ENCODE measurements at regions not wholly inside any gene's neighbourhood (a gene's known extent, or its start where the extent isn't known, plus 50 kb on each side); places are given as distances from the start of the nearest gene placed in this dataset.
"Not testable (repeated sequence)": the region's sequence is repeated elsewhere in the genome, so short reads cannot be mapped to it uniquely, and the experiment has no call there.

DNA sequence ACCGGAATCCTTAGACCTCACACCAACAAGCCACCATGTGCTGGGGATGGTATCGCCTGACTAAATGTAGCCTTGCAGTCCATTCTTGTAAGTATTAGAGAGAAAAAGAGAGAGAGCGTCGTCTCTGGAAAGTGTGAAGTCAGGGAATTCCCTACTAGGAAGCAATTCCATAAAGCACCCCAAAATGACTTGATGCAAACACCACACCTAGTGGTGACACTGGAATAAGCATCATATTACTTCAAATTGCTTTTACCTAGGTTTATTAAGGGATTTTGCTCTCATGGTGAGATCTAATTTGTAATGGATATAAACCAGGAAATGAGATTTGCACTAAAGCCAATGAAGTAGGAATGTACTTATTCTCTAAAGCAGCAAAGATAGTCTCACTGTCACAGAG lies 111.4 kb upstream of the METTL9 start:
- DNase-seq (ENCODE audit: low read depth, low spot score) = not testable (repeated sequence)

DNA sequence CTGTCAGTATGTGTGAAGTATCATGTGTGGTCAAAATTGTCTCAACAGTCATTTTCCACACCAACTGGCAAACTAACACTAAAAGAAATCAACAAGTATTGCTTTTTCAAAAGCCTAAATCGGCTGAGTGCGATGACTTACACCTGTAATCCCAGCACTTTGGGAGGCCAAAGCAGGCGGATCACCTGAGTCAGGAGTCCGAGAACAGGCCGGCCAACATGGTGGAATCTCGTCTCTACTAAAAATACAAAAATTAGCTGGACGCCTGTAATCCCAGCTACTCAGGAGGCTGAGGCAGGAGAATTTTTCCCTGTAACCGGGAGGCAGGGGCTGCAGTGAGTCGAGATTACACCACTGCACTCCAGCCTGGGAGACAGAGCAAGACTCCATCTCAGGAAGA lies 100.3 kb upstream of the METTL9 start:
- DNase-seq (ENCODE audit: low read depth, low spot score) = not testable (repeated sequence)

DNA sequence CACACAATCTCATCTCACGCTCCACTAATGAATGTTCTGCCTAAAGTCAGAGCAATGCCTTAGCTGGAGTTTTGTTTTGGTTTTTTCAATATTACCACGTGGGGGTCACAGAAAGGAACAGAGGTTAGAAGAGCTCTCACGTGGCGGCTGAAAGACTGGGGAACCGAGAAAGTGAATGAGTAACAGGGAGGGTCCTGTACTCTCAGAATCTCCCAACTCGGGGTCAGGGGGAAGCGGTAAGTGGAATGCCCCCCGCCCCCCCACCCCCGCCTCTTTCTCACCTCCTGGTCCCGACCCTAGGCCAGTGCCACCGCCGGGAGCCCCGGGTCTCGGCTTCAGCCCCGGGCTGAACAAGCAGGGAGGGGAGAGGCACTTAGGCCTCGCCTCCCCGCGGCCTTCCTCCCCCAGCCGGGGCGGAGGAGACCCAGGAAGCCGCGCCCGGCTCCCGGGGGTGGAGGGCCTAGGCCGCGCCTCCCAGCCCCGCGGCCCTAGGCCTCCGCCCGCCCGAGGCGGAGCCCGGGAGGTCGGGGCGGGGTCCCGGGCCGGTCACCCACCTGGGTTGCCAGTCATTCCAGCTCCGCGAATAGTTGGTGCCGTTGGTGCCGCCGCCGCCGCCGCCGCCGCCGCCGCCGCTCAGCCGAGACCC lies 98.0 kb upstream of the METTL9 start:
- not testable (repeated sequence) for DNase-seq (ENCODE audit: low read depth, low spot score)

DNA sequence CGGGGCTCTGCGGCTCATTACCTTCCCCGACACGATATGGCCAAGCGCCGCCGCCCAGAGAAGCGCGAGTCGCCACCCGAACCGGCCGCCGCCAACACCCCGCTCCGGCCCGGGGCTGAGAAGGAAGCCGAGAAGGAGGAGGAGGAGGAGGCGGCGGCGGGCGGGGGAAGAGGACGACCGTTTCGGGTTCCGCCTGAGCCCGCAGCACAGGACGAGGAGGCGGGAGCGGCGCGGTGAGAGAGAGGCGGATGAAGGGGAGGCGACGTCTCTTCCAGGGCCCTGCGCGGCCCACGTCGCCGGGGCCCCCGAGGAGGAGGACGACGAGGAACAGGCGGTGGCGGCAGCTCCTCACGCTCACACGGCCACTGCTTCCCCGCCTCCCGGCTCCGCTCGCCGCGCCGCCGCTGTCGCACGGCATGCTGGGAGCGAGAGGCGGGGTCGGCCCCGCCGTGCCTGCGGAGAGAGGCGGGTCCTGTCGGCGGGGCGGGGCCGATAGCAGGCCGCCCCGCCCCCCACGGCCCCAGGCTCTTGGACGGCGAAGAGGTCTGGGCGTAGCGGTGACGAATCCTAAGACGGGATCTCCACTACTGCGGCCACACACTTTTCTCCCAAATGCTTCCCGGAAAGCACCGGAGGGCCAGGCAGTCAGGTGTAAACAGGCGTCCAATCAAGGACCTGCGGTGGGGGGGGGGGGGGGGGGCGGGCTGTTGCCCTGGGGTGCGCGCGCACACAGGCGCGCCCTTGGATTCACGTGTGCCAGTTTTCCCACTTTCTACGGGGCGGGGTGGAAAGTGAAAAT lies 97.3 kb upstream of the METTL9 start:
- peak; percentile 76 for DNase-seq (ENCODE audit: low read depth, low spot score)

DNA sequence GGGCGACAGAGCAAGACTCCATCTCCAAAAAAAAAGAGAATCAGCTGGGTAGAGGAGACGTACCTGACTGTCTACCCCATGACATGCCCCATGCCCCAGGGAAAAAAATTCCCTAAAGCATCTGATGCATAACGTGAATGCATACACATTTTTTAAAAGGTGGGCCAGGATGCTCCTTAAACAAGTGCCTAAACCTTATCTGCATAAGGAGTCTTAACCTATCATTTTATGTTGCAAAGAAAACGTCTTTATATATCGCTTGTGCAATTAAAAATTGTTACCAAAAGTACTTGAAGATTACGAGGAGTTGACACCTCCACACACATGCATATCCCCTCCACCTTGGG lies 95.8 kb upstream of the METTL9 start:
- DNase-seq (ENCODE audit: low read depth, low spot score) = not testable (repeated sequence)

DNA sequence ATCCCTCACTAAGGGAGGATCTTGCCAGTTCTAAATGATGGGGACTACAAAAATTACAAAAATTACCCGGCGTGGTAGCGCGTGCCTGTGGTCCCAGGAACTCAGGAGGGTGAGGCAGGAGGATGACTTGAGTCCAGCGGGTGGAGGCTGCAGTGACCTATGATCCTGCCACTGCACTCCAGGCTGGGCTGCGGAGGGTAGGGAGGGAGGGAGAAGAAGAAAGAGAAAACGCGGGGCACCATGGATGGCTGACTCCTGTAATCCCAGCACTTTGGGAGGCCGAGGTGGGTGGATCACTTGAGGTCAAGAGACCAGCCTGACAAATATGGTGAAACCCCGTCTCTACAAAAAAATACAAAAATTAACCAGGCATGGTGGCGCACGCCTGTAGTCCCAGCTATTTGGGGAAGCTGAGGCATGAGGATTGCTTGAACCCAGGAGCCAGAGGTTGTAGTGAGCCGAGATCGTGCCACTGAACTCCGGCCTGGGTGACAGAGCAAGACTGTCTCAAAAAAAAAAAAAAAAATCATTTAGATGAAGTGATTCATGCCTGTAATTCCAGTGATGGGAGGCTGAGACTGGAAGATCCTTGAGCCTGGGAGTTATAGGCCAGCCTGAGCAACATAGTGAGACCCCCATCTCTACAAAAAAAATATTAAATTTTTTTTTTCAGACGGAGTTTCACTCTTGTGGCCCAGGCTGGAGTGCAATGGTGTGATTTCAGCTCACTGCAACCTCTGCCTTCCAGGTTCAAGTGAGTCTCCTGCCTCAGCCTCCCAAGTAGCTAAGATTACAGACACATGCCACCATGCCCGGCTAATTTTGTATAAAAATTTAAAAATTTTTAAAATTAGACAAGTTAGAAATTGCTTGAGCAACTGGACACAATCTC lies 95.2 kb upstream of the METTL9 start:
- DNase-seq (ENCODE audit: low read depth, low spot score) = not testable (repeated sequence)

DNA sequence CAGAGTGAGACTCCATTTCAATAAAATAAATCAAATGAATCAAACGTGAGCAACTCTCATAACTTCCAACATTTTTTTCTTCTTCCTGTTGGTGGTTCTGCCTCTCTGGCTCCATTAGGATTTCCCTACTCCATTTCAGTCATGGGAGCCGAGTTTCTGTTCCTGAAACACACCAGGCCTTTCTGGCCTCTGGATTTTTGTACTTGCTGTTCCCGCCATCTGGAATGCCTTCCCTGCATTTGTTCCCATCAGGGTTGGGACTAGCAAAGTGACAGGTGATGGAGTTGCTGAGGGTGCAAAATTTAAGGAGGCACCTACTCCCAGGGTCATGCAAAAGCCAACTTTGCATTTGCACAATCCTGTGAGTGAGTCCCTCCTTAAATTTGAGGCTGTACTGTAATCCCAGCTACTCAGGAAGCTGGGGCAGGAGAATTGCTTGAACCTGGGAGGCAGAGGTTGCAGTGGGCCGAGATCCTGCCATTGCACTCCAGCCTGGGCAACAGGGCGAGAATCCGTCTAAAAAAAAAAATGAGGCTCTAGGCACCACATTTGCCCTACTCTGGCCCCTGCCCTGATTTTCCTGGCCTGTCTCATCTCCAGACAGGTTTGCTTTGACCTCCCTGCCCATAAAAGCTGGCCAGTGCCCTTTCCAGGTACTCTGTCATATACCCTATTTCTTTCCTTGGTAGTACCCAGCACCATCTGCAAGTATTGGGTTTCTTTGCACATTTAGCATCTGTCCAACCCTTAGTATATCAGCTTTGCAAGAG lies 93.4 kb upstream of the METTL9 start:
- not testable (repeated sequence) for DNase-seq (ENCODE audit: low read depth, low spot score)

DNA sequence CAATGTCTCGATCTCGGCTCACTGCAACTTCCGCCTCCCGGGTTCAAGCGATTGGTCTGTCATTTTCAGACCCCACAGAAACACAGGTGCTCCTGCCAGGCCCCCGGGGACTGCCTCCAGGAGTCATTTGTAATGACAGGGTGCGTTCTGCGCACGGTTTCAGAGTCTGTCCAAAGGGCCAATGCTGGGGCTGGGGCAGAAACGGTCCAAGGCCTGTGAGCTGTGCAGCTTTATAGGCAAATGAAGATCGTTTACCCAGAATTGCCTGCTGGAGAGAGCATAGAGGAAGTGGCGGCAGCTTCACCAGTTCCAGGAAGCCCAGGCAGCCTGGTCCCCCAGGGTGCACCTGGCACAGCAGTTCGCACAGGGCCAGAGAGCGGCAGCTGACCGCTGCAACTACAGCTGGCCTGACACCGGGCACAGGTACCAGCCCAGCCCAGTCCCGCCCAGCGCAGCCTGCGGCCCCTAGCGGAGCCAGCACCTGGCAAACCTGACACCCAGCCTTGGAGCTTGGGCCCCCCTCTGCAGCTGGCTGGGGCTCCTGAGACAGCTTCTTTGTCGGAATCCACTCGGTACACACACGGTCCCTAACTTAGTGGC lies 92.4 kb upstream of the METTL9 start:
- not testable (repeated sequence) for DNase-seq (ENCODE audit: low read depth, low spot score)

DNA sequence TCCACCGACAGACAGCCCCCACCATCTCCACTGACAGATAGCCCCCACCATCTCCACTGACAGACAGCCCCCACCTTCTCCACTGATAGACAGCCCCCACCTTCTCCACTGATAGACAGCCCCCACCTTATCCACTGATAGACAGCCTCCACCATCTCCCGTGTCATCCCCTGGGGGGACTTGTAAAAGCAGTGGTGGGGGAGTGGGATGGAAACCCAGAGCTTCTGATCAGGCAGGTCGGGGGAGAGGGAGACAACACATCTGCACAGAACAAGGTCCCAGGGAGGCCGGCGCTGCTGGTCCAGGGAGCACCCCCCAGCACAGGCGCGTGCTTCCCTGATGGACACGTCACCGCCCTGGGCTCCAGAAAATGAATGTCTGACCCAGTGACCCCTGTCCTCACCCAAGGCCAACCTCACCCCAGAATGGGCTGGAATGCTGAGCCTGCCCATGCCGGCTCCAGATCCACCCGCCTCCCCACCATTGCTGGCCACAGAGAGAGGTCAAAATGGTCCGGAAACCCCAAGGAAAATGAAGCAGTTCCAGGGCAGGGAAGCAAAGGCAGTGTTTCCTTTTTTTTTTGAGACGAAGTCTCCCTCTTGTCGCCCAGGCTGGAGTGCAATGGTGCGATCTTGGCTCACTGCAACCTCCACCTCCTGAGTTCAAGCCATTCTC lies 91.6 kb upstream of the METTL9 start:
- DNase-seq (ENCODE audit: low read depth, low spot score) = not testable (repeated sequence)

DNA sequence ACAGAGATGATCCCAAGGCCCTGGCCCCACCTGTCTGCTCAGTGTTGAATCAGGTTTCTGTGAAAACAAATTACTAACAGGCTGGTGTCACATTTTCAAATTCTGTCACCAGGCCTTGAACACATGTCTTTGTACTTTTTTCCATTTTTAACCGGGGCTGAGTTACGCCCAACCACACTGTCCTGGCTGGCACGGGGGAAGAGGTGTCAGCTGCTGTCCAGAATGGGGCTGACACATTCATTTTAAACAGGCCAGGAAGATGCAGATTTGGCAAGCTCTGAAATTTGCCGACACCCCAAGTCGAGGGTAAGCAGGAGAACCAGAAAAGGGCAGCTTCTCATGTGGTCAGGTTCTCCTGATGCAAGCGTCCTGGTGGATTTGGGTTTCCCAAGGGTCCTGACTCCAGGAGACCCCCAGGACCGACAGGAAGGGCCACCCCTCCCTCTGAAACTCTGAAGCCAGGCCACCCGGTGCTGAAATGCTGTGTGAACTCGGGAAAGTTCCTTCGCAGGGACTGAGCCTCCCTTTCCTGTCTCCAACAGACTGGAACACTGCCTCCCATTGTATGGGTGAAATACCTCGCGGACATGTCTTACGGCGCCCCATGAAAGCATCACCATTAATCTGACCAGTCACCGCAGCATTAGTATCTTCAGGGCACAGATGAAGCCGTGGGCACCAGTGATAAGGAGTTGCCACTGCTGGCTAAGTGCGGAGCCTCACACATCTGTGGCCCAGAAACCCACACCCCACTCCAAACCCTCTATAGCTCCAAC lies 90.5 kb upstream of the METTL9 start:
- DNase-seq (ENCODE audit: low read depth, low spot score) = not testable (repeated sequence)

DNA sequence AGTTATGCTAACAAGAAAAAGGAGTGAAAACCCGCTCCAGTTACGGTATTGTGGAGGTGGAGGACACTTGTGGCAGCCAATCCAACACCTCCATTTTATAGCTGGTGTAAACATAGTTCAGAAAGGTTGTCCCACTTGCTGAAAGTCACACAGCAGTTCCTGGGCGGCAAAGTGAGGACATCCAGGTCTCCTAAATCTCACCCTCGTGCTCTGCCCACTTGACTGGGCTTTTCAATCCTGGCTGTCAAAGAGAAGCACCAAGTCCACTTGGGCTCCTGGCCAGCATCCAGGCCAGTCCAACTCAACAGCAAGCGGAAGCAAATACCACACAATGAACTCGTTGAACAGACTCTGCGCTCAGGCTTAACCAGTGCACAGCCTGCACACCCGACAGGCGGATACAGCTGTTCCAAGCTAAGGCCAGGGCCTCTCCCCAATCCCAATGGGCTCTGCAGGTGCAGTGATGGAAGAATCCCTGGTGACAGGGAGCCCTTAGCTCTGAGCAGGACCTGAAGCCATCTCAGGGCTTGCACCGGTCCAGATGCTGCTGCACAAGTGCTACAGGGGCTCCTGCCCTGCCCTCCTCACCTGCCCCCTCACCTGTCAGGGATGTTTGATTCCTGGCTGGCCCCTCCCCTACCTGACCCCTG lies 89.8 kb upstream of the METTL9 start:
- DNase-seq (ENCODE audit: low read depth, low spot score) = not testable (repeated sequence)

DNA sequence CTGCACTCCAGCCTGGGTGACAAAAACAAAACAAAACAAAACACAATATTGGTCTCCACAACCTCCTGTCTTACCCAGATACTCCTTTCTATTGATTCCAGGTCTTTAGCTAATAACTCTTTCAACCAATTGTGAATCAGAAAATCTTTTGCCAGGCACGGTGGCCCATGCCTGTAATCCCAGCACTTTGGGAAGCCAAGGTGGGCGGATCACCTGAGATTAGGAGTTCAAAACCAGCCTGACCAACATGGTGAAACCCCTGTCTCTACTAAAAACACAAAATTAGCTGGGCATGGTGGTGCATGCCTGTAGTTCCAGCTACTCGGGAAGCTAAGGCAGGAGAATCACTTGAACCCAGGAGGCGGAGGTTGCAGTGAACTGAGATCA lies 88.5 kb upstream of the METTL9 start:
- DNase-seq (ENCODE audit: low read depth, low spot score) = not testable (repeated sequence)

DNA sequence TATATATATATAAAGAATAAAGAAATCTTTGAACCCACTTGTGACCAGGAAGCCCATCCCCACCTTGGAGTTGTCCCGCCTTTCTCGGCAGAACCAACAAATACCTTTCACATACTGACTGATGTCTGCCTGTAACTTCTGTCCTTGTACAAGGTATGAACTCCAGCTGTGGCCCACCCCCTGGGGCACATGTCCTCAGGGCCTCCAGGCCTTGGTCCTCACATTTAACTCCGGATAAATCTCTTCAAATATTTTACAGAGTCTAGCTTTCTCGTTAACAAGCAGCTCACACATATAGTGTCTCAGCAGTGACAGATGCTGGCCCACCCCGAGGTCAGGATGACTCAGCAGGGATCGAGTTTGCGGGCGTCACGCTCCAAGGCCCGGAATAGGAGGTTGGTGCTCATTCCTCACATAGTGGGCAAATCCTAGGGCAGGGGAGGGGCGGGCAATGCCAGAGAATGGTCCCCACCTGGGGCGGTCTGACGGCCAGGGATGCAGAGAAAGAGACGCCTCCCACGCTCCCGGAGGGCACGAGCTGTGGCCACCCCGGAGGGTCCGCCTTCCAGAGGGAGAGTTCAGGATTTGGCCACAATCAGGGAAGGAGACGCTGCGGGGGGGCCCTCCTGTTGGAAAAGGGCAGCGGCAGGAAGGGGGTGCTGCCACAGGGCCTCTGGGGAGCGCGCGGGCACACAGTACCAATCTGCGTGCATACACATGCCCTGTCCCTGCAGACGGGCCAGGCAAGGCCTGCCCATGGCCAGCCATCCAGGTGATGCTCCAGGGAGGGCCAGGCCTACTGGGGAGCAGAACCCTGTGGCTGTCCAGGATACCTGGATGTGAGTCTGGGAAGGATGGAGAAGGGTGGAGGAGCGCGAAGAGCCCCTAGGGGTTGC lies 87.8 kb upstream of the METTL9 start:
- DNase-seq (ENCODE audit: low read depth, low spot score) = peak; percentile 58

DNA sequence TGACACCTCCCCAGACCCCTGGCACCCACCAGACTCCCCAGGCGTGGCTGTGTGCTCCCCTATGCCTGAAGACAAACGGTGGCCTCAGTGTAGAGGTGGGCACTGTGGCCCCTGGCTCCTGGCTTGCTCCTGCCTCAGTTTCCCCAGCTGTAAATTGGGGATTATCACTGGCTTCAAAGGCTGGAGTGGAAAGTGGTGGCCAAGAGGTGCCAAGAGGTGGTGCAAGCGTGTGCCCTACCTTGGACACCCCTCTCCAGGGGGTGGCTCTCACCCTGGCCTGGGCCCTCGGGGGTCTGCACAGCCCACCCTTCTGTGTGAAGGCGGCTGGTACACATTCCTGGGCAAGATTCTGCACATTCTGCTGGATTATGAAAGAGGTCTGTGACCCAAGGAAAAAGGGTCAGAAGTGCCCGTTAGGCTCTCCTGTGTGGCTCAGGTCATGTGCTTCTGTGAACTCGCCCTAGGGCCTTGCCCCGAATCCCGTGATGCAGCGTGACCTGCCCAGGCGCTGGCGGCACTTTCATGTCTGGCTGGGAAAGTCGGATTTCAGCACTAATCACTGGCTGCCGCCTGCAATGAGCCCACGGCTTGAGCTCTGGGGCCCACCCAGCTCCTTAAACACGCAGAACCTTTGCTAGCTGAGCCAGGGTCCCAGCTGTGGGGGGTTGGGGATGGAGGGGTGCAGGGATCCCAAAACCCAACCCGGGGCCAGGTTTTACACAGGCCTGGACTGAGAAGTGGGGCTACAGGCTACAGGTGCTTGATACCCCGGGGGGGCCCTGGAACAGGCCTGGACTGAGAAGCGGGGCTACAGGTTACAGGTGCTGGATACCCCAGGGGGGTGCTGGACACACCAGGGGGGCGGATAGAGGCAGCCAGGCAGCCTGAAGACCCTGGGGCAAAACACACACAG lies 86.8 kb upstream of the METTL9 start:
- DNase-seq (ENCODE audit: low read depth, low spot score) = not testable (repeated sequence)

DNA sequence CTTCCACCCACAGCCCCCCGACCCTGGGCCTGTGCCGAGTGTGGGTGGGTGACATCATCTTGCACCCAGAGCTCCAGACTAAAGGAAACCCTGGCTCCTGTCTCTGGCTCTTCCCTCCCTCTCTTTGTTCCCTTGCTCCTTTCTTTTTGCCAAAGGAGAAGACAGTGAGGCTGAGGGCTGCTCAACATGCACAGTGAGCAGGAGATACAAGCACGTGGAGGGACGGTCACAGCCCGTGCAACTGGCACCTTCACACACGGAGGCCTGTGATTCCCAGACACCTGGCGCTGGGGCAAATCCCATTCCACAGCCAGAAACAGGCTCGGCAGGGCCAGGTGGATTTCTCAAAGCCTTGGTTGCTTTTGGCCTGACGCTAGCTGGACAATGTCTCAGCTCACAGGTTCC lies 86.0 kb upstream of the METTL9 start:
- DNase-seq (ENCODE audit: low read depth, low spot score) = not testable (repeated sequence)

DNA sequence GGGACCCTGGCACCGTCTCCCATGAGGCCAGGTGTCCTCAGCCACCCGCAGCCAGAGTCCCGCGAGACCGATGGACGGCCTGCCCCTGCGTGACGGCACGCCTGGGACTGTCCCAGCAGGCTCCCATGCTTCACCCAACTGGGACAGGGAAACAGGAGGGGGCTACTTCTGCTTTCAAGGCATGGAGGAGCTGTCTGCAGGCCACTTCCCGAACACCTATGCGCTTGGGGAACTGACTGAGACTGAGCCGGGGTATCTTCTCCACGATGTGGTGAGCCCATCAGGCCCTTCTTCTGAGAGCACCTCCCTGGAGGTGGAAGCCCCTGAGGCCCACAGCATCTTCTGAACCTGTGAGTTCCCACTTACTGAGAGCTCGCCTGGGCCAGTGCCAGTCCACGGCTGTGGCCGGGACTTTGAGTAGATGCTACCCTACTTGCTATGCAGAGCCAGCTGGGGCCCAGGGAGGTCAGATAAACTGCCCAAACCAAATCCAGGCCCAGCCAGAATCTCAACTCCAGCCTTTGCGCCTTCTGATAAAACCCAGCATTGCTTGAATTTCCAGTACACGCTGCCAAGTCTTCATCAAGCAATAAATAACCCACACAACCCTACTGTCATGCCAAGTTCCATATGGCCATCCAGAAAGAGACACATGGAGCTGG lies 85.4 kb upstream of the METTL9 start:
- not testable (repeated sequence) for DNase-seq (ENCODE audit: low read depth, low spot score)

DNA sequence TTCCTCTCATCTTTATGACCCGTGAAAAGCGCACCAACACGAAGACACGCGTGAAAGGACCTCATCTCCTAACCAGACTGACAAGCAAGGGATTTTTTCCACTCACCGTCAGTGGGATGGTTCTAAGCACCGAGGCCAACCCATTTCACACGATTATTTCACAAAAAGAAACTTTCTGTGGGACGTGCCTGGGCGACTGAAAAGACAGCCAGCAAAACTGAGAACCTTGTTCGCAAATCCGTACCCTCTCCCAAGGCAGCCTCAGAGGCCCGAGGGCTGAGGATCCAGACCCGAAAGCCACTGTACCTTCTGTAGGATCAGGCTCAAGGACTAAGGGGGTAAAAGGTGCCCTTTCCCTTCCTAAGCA lies 84.9 kb upstream of the METTL9 start:
- DNase-seq (ENCODE audit: low read depth, low spot score) = not testable (repeated sequence)
